CD8-positive, alpha-beta memory T cell (primary cell): ENCODE measurements at regions not wholly inside any gene's neighbourhood (a gene's known extent, or its start where the extent isn't known, plus 50 kb on each side); places are given as distances from the start of the nearest gene placed in this dataset.
"Not testable (repeated sequence)": the region's sequence is repeated elsewhere in the genome, so short reads cannot be mapped to it uniquely, and the experiment has no call there.

Source experiments
- CTCF ChIA-PET: fragments of 350-600 bp; sonication (Branson Sonifier 250); formaldehyde crosslinking; loops from one replicate; lab custom pipeline; 2021; ENCODE audit warnings: antibody characterized with exemption; lab: Charles Lee
- POLR2A ChIA-PET: fragments of 350-600 bp; sonication (Branson Sonifier 250); formaldehyde crosslinking; loops from one replicate; lab custom pipeline; 2021; ENCODE audit warnings: antibody characterized with exemption; lab: Charles Lee
- DNase-seq, 5 donors: peaks; one replicate each; pipeline versions ENCODE4 v3.0.0 to v3.0.0-alpha.2; 2020 to 2022; ENCODE audit warnings: mixed read lengths in 1 of 5
- H3K27ac ChIP-seq: one replicate; pipeline ENCODE4 v1.7.0; 2013; ENCODE audit warnings: low read depth, mild to moderate bottlenecking, low read length, moderate library complexity
- H3K27me3 ChIP-seq: 2 replicates; pipeline ENCODE4 v1.7.0; 2013; ENCODE audit warnings: low read length, mild to moderate bottlenecking; ENCODE audit not compliant: insufficient read depth, poor library complexity, severe bottlenecking
- H3K36me3 ChIP-seq: 2 replicates; pipeline ENCODE4 v1.7.0; 2013; ENCODE audit warnings: mild to moderate bottlenecking, low read length, moderate library complexity; ENCODE audit not compliant: insufficient read depth
- H3K4me1 ChIP-seq: 2 replicates; pipeline ENCODE4 v1.7.0; 2013; ENCODE audit warnings: mild to moderate bottlenecking, low read length, moderate library complexity; ENCODE audit not compliant: insufficient read depth
- H3K4me3 ChIP-seq: 2 replicates; pipeline ENCODE4 v1.7.0; 2013; ENCODE audit warnings: mild to moderate bottlenecking, low read length
- H3K9me3 ChIP-seq: 2 replicates; pipeline ENCODE4 v1.7.0; 2013; ENCODE audit warnings: mild to moderate bottlenecking, low read length
- H3K27ac Mint-ChIP-seq, 8 donors: one replicate each; pipeline ENCODE4 v1.8.0; 2020 to 2021; ENCODE audit warnings: mixed read lengths in 8 of 8, mild to moderate bottlenecking in 6 of 8, inconsistent platforms in 3 of 8, moderate library complexity in 3 of 8
- H3K27me3 Mint-ChIP-seq, 2 donors: one replicate each; pipeline ENCODE4 v1.8.0; 2020 to 2021; ENCODE audit warnings: mixed read lengths in 2 of 2, mild to moderate bottlenecking in 1 of 2, moderate library complexity in 1 of 2
- H3K36me3 Mint-ChIP-seq, 3 donors: one replicate each; pipeline ENCODE4 v1.8.0; 2020 to 2021; ENCODE audit warnings: mixed read lengths in 3 of 3, inconsistent platforms in 1 of 3, mild to moderate bottlenecking in 1 of 3
- H3K4me1 Mint-ChIP-seq, 3 donors: one replicate each; pipeline ENCODE4 v1.8.0; 2020 to 2021; ENCODE audit warnings: mixed read lengths in 3 of 3, inconsistent platforms in 1 of 3, mild to moderate bottlenecking in 1 of 3
- H3K4me3 Mint-ChIP-seq, 7 donors: one replicate each; pipeline ENCODE4 v1.8.0; 2020 to 2021; ENCODE audit warnings: mixed read lengths in 7 of 7, mild to moderate bottlenecking in 6 of 7, moderate library complexity in 4 of 7, inconsistent platforms in 2 of 7
- H3K9me3 Mint-ChIP-seq, 5 donors: one replicate each; pipeline ENCODE4 v1.8.0; 2020 to 2022; ENCODE audit warnings: mixed read lengths in 5 of 5, mild to moderate bottlenecking in 3 of 5, moderate library complexity in 2 of 5, inconsistent platforms in 1 of 5

- H3K27me3 ChIP-seq, result no peaks in the 10 kb centered on the region
- no peak overlapping the region for H3K4me3 ChIP-seq
- ChIA-PET CTCF (no interaction called here), POLR2A (no interaction called here)
- no peaks in the 10 kb centered on the region for H3K9me3 ChIP-seq
- Mint-ChIP-seq H3K27me3 (peaks cover 4 to 37% of the 10 kb centered on the region in 2 donors), H3K9me3 (no peaks in the 10 kb centered on the region), H3K27ac (no peak overlapping the region), H3K4me3 (no peak overlapping the region), H3K36me3 (no peaks in the 10 kb centered on the region), H3K4me1 (no peaks in the 10 kb centered on the region)
- no peak for DNase-seq
- no peak overlapping the region for H3K27ac ChIP-seq
- H3K4me1 ChIP-seq, result no peaks in the 10 kb centered on the region
- no peaks in the 10 kb centered on the region for H3K36me3 ChIP-seq
Observed at GRCh38 chr12:111270239-111270638, 98.7 kb downstream of the PHETA1 start.

- Mint-ChIP-seq H3K9me3 (no peaks in the 10 kb centered on the region), H3K4me1 (no peaks in the 10 kb centered on the region), H3K4me3 (no peak overlapping the region), H3K27me3 (peaks cover 4 to 37% of the 10 kb centered on the region in 2 donors), H3K27ac (no peak overlapping the region), H3K36me3 (no peaks in the 10 kb centered on the region)
- Histone ChIP-seq H3K4me1 (no peaks in the 10 kb centered on the region), H3K27me3 (no peaks in the 10 kb centered on the region), H3K4me3 (no peak overlapping the region), H3K27ac (no peak overlapping the region), H3K36me3 (no peaks in the 10 kb centered on the region), H3K9me3 (no peaks in the 10 kb centered on the region)
- no peak for DNase-seq
- ChIA-PET POLR2A (no interaction called here), CTCF (no interaction called here)
Observed at GRCh38 chr12:111269718-111270117, 99.2 kb downstream of the PHETA1 start.

- POLR2A ChIA-PET, result no interaction called here
- Mint-ChIP-seq H3K4me3 (no peak overlapping the region), H3K4me1 (no peaks in the 10 kb centered on the region), H3K27ac (no peak overlapping the region), H3K9me3 (no peaks in the 10 kb centered on the region), H3K36me3 (no peaks in the 10 kb centered on the region), H3K27me3 (peaks cover 4 to 41% of the 10 kb centered on the region in 2 donors)
- Histone ChIP-seq H3K27me3 (no peaks in the 10 kb centered on the region), H3K4me3 (no peak overlapping the region), H3K9me3 (no peaks in the 10 kb centered on the region), H3K36me3 (no peaks in the 10 kb centered on the region), H3K27ac (no peak overlapping the region), H3K4me1 (no peaks in the 10 kb centered on the region)
- CTCF ChIA-PET, result no interaction called here
- no peak for DNase-seq
Observed at GRCh38 chr12:111268738-111269572, 99.9 kb downstream of the PHETA1 start.

- H3K4me3 Mint-ChIP-seq, result no peak overlapping the region
- no peaks in the 10 kb centered on the region for H3K4me1 Mint-ChIP-seq
- no peak overlapping the region for H3K27ac ChIP-seq
- no peak overlapping the region for H3K4me3 ChIP-seq
- H3K36me3 Mint-ChIP-seq, result no peaks in the 10 kb centered on the region
- no peaks in the 10 kb centered on the region for H3K27me3 ChIP-seq
- H3K36me3 ChIP-seq, result no peaks in the 10 kb centered on the region
- no peaks in the 10 kb centered on the region for H3K4me1 ChIP-seq
- no peaks in the 10 kb centered on the region for H3K9me3 ChIP-seq
- DNase-seq, result no peak
- H3K27me3 Mint-ChIP-seq, result peaks cover 4 to 44% of the 10 kb centered on the region in 2 donors
- H3K27ac Mint-ChIP-seq, result no peak overlapping the region
- ChIA-PET CTCF (interaction anchor here (1.2 kb wide), 1 partner anchor 58 kb away, joined by 3 read pairs; no protein-coding TSS in a partner anchor), POLR2A (no interaction called here)
- H3K9me3 Mint-ChIP-seq, result no peaks in the 10 kb centered on the region
Observed at GRCh38 chr12:111267144-111267543, 101.8 kb downstream of the PHETA1 start.

GRCh38 chr12:111261911-111262676 is 106.8 kb downstream of the PHETA1 start:
- CTCF ChIA-PET, result interaction anchor here (0.9 kb wide), 1 partner anchor 10 kb away, joined by 3 read pairs; no protein-coding TSS in a partner anchor
- Mint-ChIP-seq H3K4me1 (no peaks in the 10 kb centered on the region), H3K9me3 (no peaks in the 10 kb centered on the region), H3K4me3 (no peak overlapping the region), H3K27ac (no peak overlapping the region), H3K36me3 (no peaks in the 10 kb centered on the region), H3K27me3 (peaks cover 6 to 36% of the 10 kb centered on the region in 2 donors)
- POLR2A ChIA-PET, result no interaction called here
- no peaks in the 10 kb centered on the region for H3K36me3 ChIP-seq
- H3K4me3 ChIP-seq, result no peak overlapping the region
- H3K9me3 ChIP-seq, result no peaks in the 10 kb centered on the region
- no peak for DNase-seq
- H3K27me3 ChIP-seq, result no peaks in the 10 kb centered on the region
- H3K27ac ChIP-seq, result no peak overlapping the region
- H3K4me1 ChIP-seq, result no peaks in the 10 kb centered on the region

- ChIA-PET POLR2A (no interaction called here), CTCF (no interaction called here)
- Mint-ChIP-seq H3K36me3 (no peaks in the 10 kb centered on the region), H3K4me1 (no peaks in the 10 kb centered on the region), H3K27me3 (peaks cover 3 to 39% of the 10 kb centered on the region in 2 donors), H3K4me3 (no peak overlapping the region), H3K9me3 (no peaks in the 10 kb centered on the region), H3K27ac (no peak overlapping the region)
- no peaks in the 10 kb centered on the region for H3K4me1 ChIP-seq
- no peaks in the 10 kb centered on the region for H3K9me3 ChIP-seq
- H3K4me3 ChIP-seq, result no peak overlapping the region
- no peak overlapping the region for H3K27ac ChIP-seq
- H3K36me3 ChIP-seq, result no peaks in the 10 kb centered on the region
- no peaks in the 10 kb centered on the region for H3K27me3 ChIP-seq
- no peak for DNase-seq
Observed at GRCh38 chr12:111260732-111261131, 108.2 kb downstream of the PHETA1 start.

GRCh38 chr12:111259231-111259630 is 109.7 kb downstream of the PHETA1 start:
- H3K9me3 ChIP-seq, result no peaks in the 10 kb centered on the region
- Mint-ChIP-seq H3K9me3 (no peaks in the 10 kb centered on the region), H3K4me3 (no peak overlapping the region), H3K27me3 (peaks cover 3 to 36% of the 10 kb centered on the region in 2 donors), H3K4me1 (no peaks in the 10 kb centered on the region), H3K27ac (no peak overlapping the region), H3K36me3 (no peaks in the 10 kb centered on the region)
- no peaks in the 10 kb centered on the region for H3K27me3 ChIP-seq
- no peak overlapping the region for H3K4me3 ChIP-seq
- CTCF ChIA-PET, result no interaction called here
- DNase-seq, result no peak
- no peaks in the 10 kb centered on the region for H3K4me1 ChIP-seq
- no peak overlapping the region for H3K27ac ChIP-seq
- H3K36me3 ChIP-seq, result no peaks in the 10 kb centered on the region
- POLR2A ChIA-PET, result no interaction called here

GRCh38 chr12:111258081-111258480 is 110.8 kb downstream of the PHETA1 start:
- DNase-seq, H3K36me3 ChIP-seq, POLR2A ChIA-PET, H3K4me3 Mint-ChIP-seq, H3K4me1 ChIP-seq, H3K4me1 Mint-ChIP-seq, H3K9me3 ChIP-seq, H3K9me3 Mint-ChIP-seq, H3K27me3 ChIP-seq, H3K4me3 ChIP-seq, H3K27ac ChIP-seq, H3K27ac Mint-ChIP-seq, CTCF ChIA-PET, H3K36me3 Mint-ChIP-seq: not testable (repeated sequence)
- peaks cover 3 to 40% of the 10 kb centered on the region in 2 donors for H3K27me3 Mint-ChIP-seq
